ENCODE measurements at regions not wholly inside any gene's neighbourhood (a gene's known extent, or its start where the extent isn't known, plus 50 kb on each side); places are given as distances from the start of the nearest gene placed in this dataset.

GRCh38 chr14:27389402-27389801 lies 791.6 kb upstream of the NOVA1 start:
- in situ Hi-C loops (cut with HindIII; ENCODE audit: low sequenced_read_pairs), result no loop called here
- no peak for DNase-seq (ENCODE audit: low read depth)
- TF ChIP-seq CTCF (IDR thresholded peaks at IDR 0.05; ENCODE audit: low read depth, low read length, missing control alignments), result no peak
- H3K4me3 ChIP-seq (ENCODE audit: low read depth, low read length), result no peak overlapping the region

GRCh38 chr14:27390155-27390554 lies 792.3 kb upstream of the NOVA1 start:
- no peak overlapping the region for H3K4me3 ChIP-seq (ENCODE audit: low read depth, low read length)
- in situ Hi-C loops (cut with HindIII; ENCODE audit: low sequenced_read_pairs), result no loop called here
- DNase-seq (ENCODE audit: low read depth), result no peak
- TF ChIP-seq CTCF (IDR thresholded peaks at IDR 0.05; ENCODE audit: low read depth, low read length, missing control alignments), result no peak

- DNase-seq (ENCODE audit: low read depth), result no peak
- in situ Hi-C loops (cut with HindIII; ENCODE audit: low sequenced_read_pairs), result no loop called here
- H3K4me3 ChIP-seq (ENCODE audit: low read depth, low read length), result no peak overlapping the region
- TF ChIP-seq CTCF (IDR thresholded peaks at IDR 0.05; ENCODE audit: low read depth, low read length, missing control alignments), result no peak
These were observed 793.5 kb upstream of the NOVA1 start for GRCh38 chr14:27391331-27391730.

- in situ Hi-C loops (cut with HindIII; ENCODE audit: low sequenced_read_pairs), result no loop called here
- H3K4me3 ChIP-seq (ENCODE audit: low read depth, low read length), result no peak overlapping the region
- DNase-seq (ENCODE audit: low read depth), result no peak
- no peak for TF ChIP-seq CTCF (IDR thresholded peaks at IDR 0.05; ENCODE audit: low read depth, low read length, missing control alignments)
These were observed 794.3 kb upstream of the NOVA1 start for GRCh38 chr14:27392153-27392552.

GRCh38 chr14:27409944-27410343 lies 812.1 kb upstream of the NOVA1 start:
- no peak for DNase-seq (ENCODE audit: low read depth)
- no peak for TF ChIP-seq CTCF (IDR thresholded peaks at IDR 0.05; ENCODE audit: low read depth, low read length, missing control alignments)
- in situ Hi-C loops (cut with HindIII; ENCODE audit: low sequenced_read_pairs), result no loop called here
- H3K4me3 ChIP-seq (ENCODE audit: low read depth, low read length), result no peak overlapping the region

GRCh38 chr14:27410981-27411380 lies 813.1 kb upstream of the NOVA1 start:
- no peak overlapping the region for H3K4me3 ChIP-seq (ENCODE audit: low read depth, low read length)
- DNase-seq (ENCODE audit: low read depth), result peak; percentile 78
- no peak for TF ChIP-seq CTCF (IDR thresholded peaks at IDR 0.05; ENCODE audit: low read depth, low read length, missing control alignments)
- in situ Hi-C loops (cut with HindIII; ENCODE audit: low sequenced_read_pairs), result no loop called here

- in situ Hi-C loops (cut with HindIII; ENCODE audit: low sequenced_read_pairs), result no loop called here
- no peak for DNase-seq (ENCODE audit: low read depth)
- H3K4me3 ChIP-seq (ENCODE audit: low read depth, low read length), result no peak overlapping the region
- TF ChIP-seq CTCF (IDR thresholded peaks at IDR 0.05; ENCODE audit: low read depth, low read length, missing control alignments), result no peak
These were observed 830.0 kb upstream of the NOVA1 start for GRCh38 chr14:27427796-27428195.
